GM12872 (cell line): ENCODE measurements at regions not wholly inside any gene's neighbourhood (a gene's known extent, or its start where the extent isn't known, plus 50 kb on each side); places are given as distances from the start of the nearest gene placed in this dataset.

Experiments used
- CTCF ChIP-seq: IDR thresholded peaks from 3 replicates; pipeline ENCODE4 v1.5.1; 2011; ENCODE audit warnings: low read depth, mild to moderate bottlenecking, low read length, moderate library complexity; ENCODE audit not compliant: insufficient read depth

- TF ChIP-seq CTCF = no peak
Observed at GRCh38 chr7:47691988-47692387, 110.1 kb upstream of the TNS3 start.

GRCh38 chr7:47690902-47691558, 109.1 kb upstream of the TNS3 start:
- no peak for TF ChIP-seq CTCF

- TF ChIP-seq CTCF = no peak
Observed at GRCh38 chr7:47689558-47689957, 107.6 kb upstream of the TNS3 start.

- no peak for TF ChIP-seq CTCF
Observed at GRCh38 chr7:47688311-47689100, 106.6 kb upstream of the TNS3 start.

- TF ChIP-seq CTCF = no peak
Observed at GRCh38 chr7:47685712-47686376, 103.9 kb upstream of the TNS3 start.

- no peak for TF ChIP-seq CTCF
Observed at GRCh38 chr7:47685151-47685550, 103.2 kb upstream of the TNS3 start.

GRCh38 chr7:47684728-47685127, 102.8 kb upstream of the TNS3 start:
- TF ChIP-seq CTCF = no peak
